Mammary epithelial cell (primary cell): ENCODE measurements at regions not wholly inside any gene's neighbourhood (a gene's known extent, or its start where the extent isn't known, plus 50 kb on each side); places are given as distances from the start of the nearest gene placed in this dataset.

Source experiments
- CTCF ChIP-seq, 2 donors: IDR thresholded peaks in 1 of 2; conservative IDR thresholded peaks in 1 of 2; 2 replicates each; pipeline ENCODE4 v1.5.1; 2011 to 2012; ENCODE audit warnings: inconsistent platforms in 2 of 2, low read length in 2 of 2, mild to moderate bottlenecking in 2 of 2, control low read depth in 1 of 2, low read depth in 1 of 2; ENCODE audit not compliant: insufficient read depth in 1 of 2; ENCODE audit errors: extremely low read depth in 1 of 2
- EZH2 ChIP-seq: IDR thresholded peaks from 2 replicates; pipeline ENCODE4 v1.6.1; 2012; ENCODE audit warnings: low read length, inconsistent platforms, borderline replicate concordance

- TF ChIP-seq CTCF (conservative IDR thresholded peaks at IDR 0.05 in 1 of 2, IDR thresholded peaks at IDR 0.05 in 1 of 2; ENCODE audit: extremely low read depth in 1 of 2, insufficient read depth in 1 of 2, low read depth in 1 of 2, low read length in 2 of 2), result no peak
- no peak for TF ChIP-seq EZH2
Observed at GRCh38 chr10:125397608-125398007, 237.2 kb upstream of the CTBP2 start.
